ENCODE measurements at regions not wholly inside any gene's neighbourhood (a gene's known extent, or its start where the extent isn't known, plus 50 kb on each side); places are given as distances from the start of the nearest gene placed in this dataset.
A peak's percentile ranks its signal among the peaks of the same experiment; 100 is the strongest.

GRCh38 chr13:103184413-103184812 lies 118.2 kb upstream of the SLC10A2 start:
- no peak for DNase-seq

GRCh38 chr13:103178986-103179943 lies 113.0 kb upstream of the SLC10A2 start:
- DNase-seq, result no peak

- no peak for DNase-seq
Measured at GRCh38 chr13:103174966-103175365, 108.7 kb upstream of the SLC10A2 start.

- DNase-seq, result no peak
Measured at GRCh38 chr13:103168901-103169508, 102.8 kb upstream of the SLC10A2 start.

GRCh38 chr13:103164251-103164650 lies 98.0 kb upstream of the SLC10A2 start:
- DNase-seq, result no peak

GRCh38 chr13:103161476-103161875 lies 95.3 kb upstream of the SLC10A2 start:
- DNase-seq, result no peak

GRCh38 chr13:103157434-103158145 lies 91.4 kb upstream of the SLC10A2 start:
- DNase-seq, result peak; percentile 40

GRCh38 chr13:103157016-103157415 lies 90.8 kb upstream of the SLC10A2 start:
- peak; percentile 40 for DNase-seq

- no peak for DNase-seq
Measured at GRCh38 chr13:103156346-103156998, 90.3 kb upstream of the SLC10A2 start.

GRCh38 chr13:103153466-103153865 lies 87.2 kb upstream of the SLC10A2 start:
- no peak for DNase-seq

- no peak for DNase-seq
Measured at GRCh38 chr13:103147961-103148360, 81.7 kb upstream of the SLC10A2 start.

GRCh38 chr13:103145442-103145841 lies 79.2 kb upstream of the SLC10A2 start:
- no peak for DNase-seq

GRCh38 chr13:103143432-103143831 lies 77.2 kb upstream of the SLC10A2 start:
- no peak for DNase-seq

GRCh38 chr13:103142151-103142550 lies 75.9 kb upstream of the SLC10A2 start:
- no peak for DNase-seq

- DNase-seq, result no peak
Measured at GRCh38 chr13:103140001-103140671, 73.9 kb upstream of the SLC10A2 start.

- DNase-seq, result no peak
Measured at GRCh38 chr13:103134271-103134670, 68.1 kb upstream of the SLC10A2 start.

- no peak for DNase-seq
Measured at GRCh38 chr13:103133556-103133955, 67.3 kb upstream of the SLC10A2 start.

GRCh38 chr13:103130681-103131210 lies 64.5 kb upstream of the SLC10A2 start:
- no peak for DNase-seq

GRCh38 chr13:103130146-103130545 lies 63.9 kb upstream of the SLC10A2 start:
- no peak for DNase-seq
